A549 (cell line): ENCODE measurements at regions not wholly inside any gene's neighbourhood (a gene's known extent, or its start where the extent isn't known, plus 50 kb on each side); places are given as distances from the start of the nearest gene placed in this dataset.
A peak's percentile ranks its signal among the peaks of the same experiment; 100 is the strongest.

Experiments used
- ATAC-seq, 2 experiments: fragments of 200-7000 bp in 1 of 2; fragments of >200 bp in 1 of 2; cut with Nextera tagmentation in 1 of 2; cut with Tn5 transposase in 1 of 2; 3 replicates each; pipeline versions ENCODE4 v1.8.0 to v1.9.1; 2018 to 2020; ENCODE audit warnings: mild to moderate bottlenecking in 1 of 2, moderate library complexity in 1 of 2
- CTCF ChIA-PET: fragments of 300-600 bp; sonication (Branson Sonifier 250); formaldehyde crosslinking; extraction: SDS; loops from one replicate; lab custom pipeline; 2021; ENCODE audit warnings: antibody characterized with exemption, inconsistent platforms; lab: Yijun Ruan, JAX
- POLR2A ChIA-PET: fragments of 350-600 bp; formaldehyde crosslinking; extraction: SDS; loops from one replicate; lab custom pipeline; 2021; ENCODE audit warnings: antibody characterized with exemption, inconsistent platforms; lab: Yijun Ruan, JAX
- DNase-seq, 2 experiments: peaks; one replicate each; pipeline versions ENCODE4 v3.0.0 to v3.0.0-alpha.2; 2011 to 2016; ENCODE audit warnings: low read depth in 1 of 2, low spot score in 1 of 2
- FAIRE-seq: peaks from 2 replicates; lab custom pipeline; 2011; peaks lifted over from hg19 to GRCh38; lab: Jason Lieb, UNC
- H3K27ac ChIP-seq, 2 experiments: fragments of >200 bp; sonication (Bioruptor Twin); formaldehyde crosslinking; 3 replicates each; pipeline ENCODE4 v1.5.1; 2016 to 2017
- H3K4me1 ChIP-seq: fragments of >200 bp; sonication (Bioruptor Twin); formaldehyde crosslinking; 3 replicates; pipeline ENCODE4 v1.6.1; 2016
- H3K4me2 ChIP-seq: fragments of >200 bp; sonication (Bioruptor Twin); formaldehyde crosslinking; 3 replicates; pipeline ENCODE4 v1.6.1; 2016
- H3K4me3 ChIP-seq: fragments of >200 bp; sonication (Bioruptor Twin); formaldehyde crosslinking; 3 replicates; pipeline ENCODE4 v1.5.1; 2016
- H3K9me3 ChIP-seq: fragments of >200 bp; sonication (Bioruptor Twin); formaldehyde crosslinking; 3 replicates; pipeline ENCODE4 v1.6.1; 2016
- CBX8 ChIP-seq: fragments of 200-600 bp; sonication (generic); IDR thresholded peaks from 2 replicates; pipeline ENCODE4 v1.6.1; 2016
- CEBPB ChIP-seq, 2 experiments: fragments of >200 bp in 1 of 2; sonication (Bioruptor Twin) in 1 of 2; formaldehyde crosslinking in 1 of 2; IDR thresholded peaks; 2 replicates each; pipeline ENCODE4 v1.6.1; 2012 to 2016
- CHD2 ChIP-seq: fragments of 150-350 bp; IDR thresholded peaks from 2 replicates; pipeline ENCODE4 v1.6.1; 2014; ENCODE audit warnings: low read length; ENCODE audit not compliant: partially characterized antibody
- EHF ChIP-seq: fragments of 250-450 bp; sonication (Bioruptor Pico); IDR thresholded peaks from 2 replicates; pipeline ENCODE4 v1.5.0; 2020; ENCODE audit warnings: mild to moderate bottlenecking
- FOSB ChIP-seq: fragments of 250-450 bp; sonication (Bioruptor Pico); IDR thresholded peaks from 2 replicates; pipeline ENCODE4 v1.5.0; 2020; ENCODE audit warnings: mild to moderate bottlenecking, moderate library complexity
- FOSL2 ChIP-seq, 2 experiments: fragments of 450-650 bp in 1 of 2; fragments of >200 bp in 1 of 2; sonication (Bioruptor Twin) in 1 of 2; formaldehyde crosslinking; IDR thresholded peaks; 2 replicates each; pipeline versions ENCODE4 v1.5.0 to v1.6.1; 2016 to 2020; ENCODE audit warnings: mild to moderate bottlenecking in 1 of 2, moderate library complexity in 1 of 2
- GATA3 ChIP-seq: IDR thresholded peaks from 2 replicates; pipeline ENCODE4 v1.6.1; 2012; ENCODE audit warnings: borderline replicate concordance
- HDAC2 ChIP-seq: fragments of 200-600 bp; sonication (generic); IDR thresholded peaks from 2 replicates; pipeline ENCODE4 v1.6.1; 2016
- HEYL ChIP-seq: fragments of 250-450 bp; sonication (Bioruptor Pico); IDR thresholded peaks from 2 replicates; pipeline ENCODE4 v1.8.0; 2021; ENCODE audit warnings: mild to moderate bottlenecking, moderate library complexity
- HOXB5 ChIP-seq: fragments of 250-450 bp; sonication (Bioruptor Pico); IDR thresholded peaks from 2 replicates; pipeline ENCODE4 v1.5.0; 2020; ENCODE audit warnings: mild to moderate bottlenecking, moderate library complexity
- MAZ ChIP-seq: fragments of 150-350 bp; IDR thresholded peaks from 2 replicates; pipeline ENCODE4 v1.6.1; 2014; ENCODE audit warnings: antibody characterized with exemption, low read depth, low read length, borderline replicate concordance
- NFE2L2 ChIP-seq: fragments of 150-350 bp; conservative IDR thresholded peaks from 2 replicates; pipeline ENCODE4 v1.6.1; 2014; ENCODE audit warnings: low read length
- PHF8 ChIP-seq: fragments of 200-600 bp; sonication (generic); IDR thresholded peaks from 2 replicates; pipeline ENCODE4 v1.6.1; 2016; ENCODE audit warnings: low read depth, mild to moderate bottlenecking, antibody characterized with exemption, moderate library complexity, borderline replicate concordance
- POLR2A ChIP-seq: IDR thresholded peaks from 2 replicates; pipeline ENCODE4 v1.6.1; 2012; ENCODE audit warnings: mild to moderate bottlenecking, low read length
- RCOR1 ChIP-seq: fragments of 150-350 bp; IDR thresholded peaks from 2 replicates; pipeline ENCODE4 v1.6.1; 2014; ENCODE audit warnings: antibody characterized with exemption, low read length, low read depth
- RFX5 ChIP-seq: fragments of 450-650 bp; IDR thresholded peaks from 2 replicates; pipeline ENCODE4 v1.7.1; 2014; ENCODE audit warnings: antibody characterized with exemption, mild to moderate bottlenecking, moderate library complexity
- ZFP36 ChIP-seq: fragments of 450-650 bp; IDR thresholded peaks from 2 replicates; pipeline ENCODE4 v1.6.1; 2014; ENCODE audit warnings: borderline replicate concordance; ENCODE audit not compliant: partially characterized antibody
- ZNF302 ChIP-seq: fragments of 250-450 bp; sonication (Bioruptor Pico); IDR thresholded peaks from 2 replicates; pipeline ENCODE4 v1.9.0; 2021; ENCODE audit warnings: inconsistent platforms, mild to moderate bottlenecking, moderate library complexity
- WGBS: methylation state at CpG from one replicate; pipeline ENCODE4 v1.1.6; 2017; ENCODE audit errors: missing lambda C conversion rate; 5-methylcytosine and 5-hydroxymethylcytosine counted together
- TF ChIP-seq, protein P1 (sequence below): fragments of >200 bp; sonication (Bioruptor Twin); formaldehyde crosslinking; IDR thresholded peaks from 3 replicates; pipeline ENCODE4 v1.6.1; 2016
- TF ChIP-seq, protein P2 (sequence below): fragments of >200 bp; sonication (Bioruptor Twin); formaldehyde crosslinking; IDR thresholded peaks from 3 replicates; pipeline ENCODE4 v1.5.1; 2016
- TF ChIP-seq, protein P3 (sequence below): fragments of 450-650 bp; IDR thresholded peaks from 2 replicates; pipeline ENCODE4 v1.6.1; 2014; ENCODE audit warnings: antibody characterized with exemption
- TF ChIP-seq, protein P4 (sequence below): IDR thresholded peaks from 2 replicates; pipeline ENCODE4 v1.6.1; 2012; ENCODE audit warnings: low read depth, borderline replicate concordance
- TF ChIP-seq, protein P5 (sequence below): fragments of 250-450 bp; sonication (Bioruptor Pico); IDR thresholded peaks from 2 replicates; pipeline ENCODE4 v1.5.0; 2021; ENCODE audit warnings: mild to moderate bottlenecking, moderate library complexity, borderline replicate concordance
- TF ChIP-seq, protein P6 (sequence below): IDR thresholded peaks from 2 replicates; pipeline ENCODE4 v1.6.1; 2012
- TF ChIP-seq, protein P7 (sequence below): fragments of 150-350 bp; IDR thresholded peaks from 2 replicates; pipeline ENCODE4 v1.6.1; 2014; ENCODE audit warnings: low read depth, mild to moderate bottlenecking, low read length

DNA sequence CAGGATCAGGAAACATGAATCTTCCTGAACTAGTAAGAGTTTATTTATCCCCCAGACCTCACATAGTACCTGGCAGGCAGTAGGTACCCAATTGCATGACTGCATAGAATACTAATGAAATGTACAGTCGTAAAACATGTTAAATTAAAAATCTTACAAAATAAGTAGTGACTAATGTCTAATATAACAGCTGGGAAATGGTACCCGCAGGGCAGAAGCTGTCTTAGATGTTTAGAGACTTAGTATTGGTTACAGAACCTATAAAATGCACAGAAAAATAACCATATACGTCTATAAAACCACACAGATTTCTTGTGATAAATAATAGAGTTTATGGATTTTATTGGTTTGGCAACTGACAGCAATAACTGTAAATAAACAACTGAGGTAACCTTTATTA, 139.1 kb upstream of the GMDS start:
- Histone ChIP-seq H3K9me3 (no peaks in the 10 kb centered on the region), H3K27ac (no peak overlapping the region), H3K4me2 (no peak overlapping the region), H3K4me3 (no peak overlapping the region), H3K4me1 (no peaks in the 10 kb centered on the region)
- ChIA-PET POLR2A (no interaction called here), CTCF (no interaction called here)
- WGBS, result 61% methylated on average over 3 of the region's 3 CpGs
- ATAC-seq (no peak), FAIRE-seq (no peak), DNase-seq (no peak)
- TF ChIP-seq RFX5 (no peak), RCOR1 (no peak), PHF8 (no peak), POLR2A (no peak), HOXB5 (CRISPR knock-in tag) (no peak)

DNA sequence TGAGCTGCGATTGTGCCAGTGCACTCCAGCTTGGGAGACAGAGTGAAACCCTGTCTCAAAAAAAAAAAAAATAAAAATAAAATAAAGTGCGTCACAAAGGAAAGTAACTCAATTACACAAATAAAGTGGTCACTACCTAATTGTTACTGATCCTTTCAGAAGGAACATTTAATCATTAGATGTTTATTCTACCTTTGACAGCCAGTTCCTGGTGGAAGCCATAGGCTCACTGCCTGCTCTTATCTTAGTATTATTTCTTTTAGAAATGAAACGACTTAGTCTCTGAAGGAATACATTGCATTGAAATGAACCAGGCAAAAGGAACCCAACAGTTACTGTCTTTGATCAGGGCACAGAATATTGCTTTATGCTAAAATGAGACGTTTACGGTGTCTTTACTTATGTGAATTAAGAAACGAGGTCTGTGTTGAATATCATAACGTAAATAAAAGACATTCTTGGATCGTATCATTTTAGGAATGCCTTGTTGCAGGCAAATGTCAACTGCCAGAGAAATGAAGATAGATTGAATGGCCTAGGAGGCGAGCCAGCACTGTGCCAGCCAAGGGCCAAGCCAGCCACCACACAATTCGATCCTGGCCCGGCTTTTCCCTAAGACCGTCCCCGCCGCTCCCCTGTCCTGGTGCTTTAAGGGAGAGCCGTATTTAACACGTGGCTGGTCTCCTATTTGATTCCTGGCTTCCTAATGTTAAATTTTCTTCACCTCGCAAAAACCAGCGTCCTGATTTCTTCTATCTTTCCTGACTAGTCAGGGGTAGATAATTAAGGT, 136.7 kb upstream of the GMDS start:
- H3K4me2 ChIP-seq, result no peak overlapping the region
- DNase-seq (no peak), ATAC-seq (no peak), FAIRE-seq (no peak)
- no peaks in the 10 kb centered on the region for H3K9me3 ChIP-seq
- H3K4me1 ChIP-seq, result peaks cover 13% of the 10 kb centered on the region; the same call in 2 of the 3 replicates
- ChIA-PET POLR2A (no interaction called here), CTCF (no interaction called here)
- TF ChIP-seq HDAC2 (no peak), PHF8 (no peak), GATA3 (no peak), HEYL (CRISPR knock-in tag) (no peak), CHD2 (no peak), ZFP36 (no peak), ZNF302 (CRISPR knock-in tag) (no peak), EHF (CRISPR knock-in tag) (no peak), CBX8 (no peak), POLR2A (no peak), FOSL2 (IDR thresholded peaks at IDR 0.05) (no peak), FOSL2 (CRISPR knock-in tag; IDR thresholded peaks at IDR 0.05) (no peak)
- TF ChIP-seq, protein P1, sequence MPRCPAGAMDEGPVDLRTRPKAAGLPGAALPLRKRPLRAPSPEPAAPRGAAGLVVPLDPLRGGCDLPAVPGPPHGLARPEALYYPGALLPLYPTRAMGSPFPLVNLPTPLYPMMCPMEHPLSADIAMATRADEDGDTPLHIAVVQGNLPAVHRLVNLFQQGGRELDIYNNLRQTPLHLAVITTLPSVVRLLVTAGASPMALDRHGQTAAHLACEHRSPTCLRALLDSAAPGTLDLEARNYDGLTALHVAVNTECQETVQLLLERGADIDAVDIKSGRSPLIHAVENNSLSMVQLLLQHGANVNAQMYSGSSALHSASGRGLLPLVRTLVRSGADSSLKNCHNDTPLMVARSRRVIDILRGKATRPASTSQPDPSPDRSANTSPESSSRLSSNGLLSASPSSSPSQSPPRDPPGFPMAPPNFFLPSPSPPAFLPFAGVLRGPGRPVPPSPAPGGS, result no peak
- TF ChIP-seq, protein P2, sequence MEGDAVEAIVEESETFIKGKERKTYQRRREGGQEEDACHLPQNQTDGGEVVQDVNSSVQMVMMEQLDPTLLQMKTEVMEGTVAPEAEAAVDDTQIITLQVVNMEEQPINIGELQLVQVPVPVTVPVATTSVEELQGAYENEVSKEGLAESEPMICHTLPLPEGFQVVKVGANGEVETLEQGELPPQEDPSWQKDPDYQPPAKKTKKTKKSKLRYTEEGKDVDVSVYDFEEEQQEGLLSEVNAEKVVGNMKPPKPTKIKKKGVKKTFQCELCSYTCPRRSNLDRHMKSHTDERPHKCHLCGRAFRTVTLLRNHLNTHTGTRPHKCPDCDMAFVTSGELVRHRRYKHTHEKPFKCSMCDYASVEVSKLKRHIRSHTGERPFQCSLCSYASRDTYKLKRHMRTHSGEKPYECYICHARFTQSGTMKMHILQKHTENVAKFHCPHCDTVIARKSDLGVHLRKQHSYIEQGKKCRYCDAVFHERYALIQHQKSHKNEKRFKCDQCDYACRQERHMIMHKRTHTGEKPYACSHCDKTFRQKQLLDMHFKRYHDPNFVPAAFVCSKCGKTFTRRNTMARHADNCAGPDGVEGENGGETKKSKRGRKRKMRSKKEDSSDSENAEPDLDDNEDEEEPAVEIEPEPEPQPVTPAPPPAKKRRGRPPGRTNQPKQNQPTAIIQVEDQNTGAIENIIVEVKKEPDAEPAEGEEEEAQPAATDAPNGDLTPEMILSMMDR, result no peak
- TF ChIP-seq, protein P3, sequence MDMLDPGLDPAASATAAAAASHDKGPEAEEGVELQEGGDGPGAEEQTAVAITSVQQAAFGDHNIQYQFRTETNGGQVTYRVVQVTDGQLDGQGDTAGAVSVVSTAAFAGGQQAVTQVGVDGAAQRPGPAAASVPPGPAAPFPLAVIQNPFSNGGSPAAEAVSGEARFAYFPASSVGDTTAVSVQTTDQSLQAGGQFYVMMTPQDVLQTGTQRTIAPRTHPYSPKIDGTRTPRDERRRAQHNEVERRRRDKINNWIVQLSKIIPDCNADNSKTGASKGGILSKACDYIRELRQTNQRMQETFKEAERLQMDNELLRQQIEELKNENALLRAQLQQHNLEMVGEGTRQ, result no peak
- 86% methylated on average over 18 of the region's 18 CpGs for WGBS
- no peak overlapping the region for H3K4me3 ChIP-seq
- no peak overlapping the region for H3K27ac ChIP-seq

DNA sequence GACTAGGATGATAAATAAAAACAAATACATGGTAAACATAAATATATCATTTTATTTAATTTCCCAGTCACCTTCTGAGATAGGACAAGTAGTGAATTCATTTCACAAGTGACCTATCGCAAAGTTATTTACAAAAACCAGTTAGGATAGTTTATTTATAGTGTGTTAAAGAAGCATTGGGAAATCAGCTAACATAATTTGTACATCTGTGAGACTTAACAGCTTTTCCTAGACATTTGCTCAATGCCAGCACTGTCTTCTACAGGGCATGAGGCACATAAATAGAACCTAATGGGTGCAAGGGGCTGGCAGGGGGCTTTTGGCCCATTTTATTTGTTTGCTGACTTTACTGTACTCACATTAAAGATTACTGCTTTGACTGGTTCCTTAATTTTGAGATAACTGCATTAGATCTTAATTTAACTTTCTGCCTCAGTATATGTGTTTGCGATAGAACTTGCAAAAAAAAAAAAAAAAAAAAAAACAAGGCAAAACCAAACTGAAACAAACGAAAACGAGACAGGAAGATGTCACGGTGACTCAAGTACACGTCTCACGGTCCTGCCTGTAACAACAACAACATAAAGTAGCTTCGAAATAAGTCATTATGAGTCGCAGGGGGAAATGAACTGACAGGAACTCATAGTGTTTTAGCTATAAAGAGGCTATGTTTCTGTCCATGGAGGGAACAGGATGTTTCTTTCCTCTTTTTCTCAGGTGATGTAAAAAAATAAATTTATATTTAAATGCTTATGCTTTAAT, 133.7 kb upstream of the GMDS start:
- POLR2A ChIA-PET, result no interaction called here
- Histone ChIP-seq H3K9me3 (no peaks in the 10 kb centered on the region), H3K4me2 (0 out of 3 replicates have a peak overlapping the region, but pooled peaks have one; percentile 12), H3K27ac (no peak overlapping the region), H3K4me1 (peaks cover 21% of the 10 kb centered on the region), H3K4me3 (no peak overlapping the region)
- FAIRE-seq (no peak), DNase-seq (peak in 1 of 2 experiments; percentile 23), ATAC-seq (no peak)
- 52% methylated on average over 9 of the region's 9 CpGs for WGBS
- CTCF ChIA-PET, result no interaction called here
- TF ChIP-seq CEBPB (IDR thresholded peaks at IDR 0.05), result no peak
- TF ChIP-seq, protein P4, sequence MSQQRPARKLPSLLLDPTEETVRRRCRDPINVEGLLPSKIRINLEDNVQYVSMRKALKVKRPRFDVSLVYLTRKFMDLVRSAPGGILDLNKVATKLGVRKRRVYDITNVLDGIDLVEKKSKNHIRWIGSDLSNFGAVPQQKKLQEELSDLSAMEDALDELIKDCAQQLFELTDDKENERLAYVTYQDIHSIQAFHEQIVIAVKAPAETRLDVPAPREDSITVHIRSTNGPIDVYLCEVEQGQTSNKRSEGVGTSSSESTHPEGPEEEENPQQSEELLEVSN, result no peak
- TF ChIP-seq HDAC2, result no peak
- TF ChIP-seq NFE2L2, result no peak
- TF ChIP-seq, protein P5, sequence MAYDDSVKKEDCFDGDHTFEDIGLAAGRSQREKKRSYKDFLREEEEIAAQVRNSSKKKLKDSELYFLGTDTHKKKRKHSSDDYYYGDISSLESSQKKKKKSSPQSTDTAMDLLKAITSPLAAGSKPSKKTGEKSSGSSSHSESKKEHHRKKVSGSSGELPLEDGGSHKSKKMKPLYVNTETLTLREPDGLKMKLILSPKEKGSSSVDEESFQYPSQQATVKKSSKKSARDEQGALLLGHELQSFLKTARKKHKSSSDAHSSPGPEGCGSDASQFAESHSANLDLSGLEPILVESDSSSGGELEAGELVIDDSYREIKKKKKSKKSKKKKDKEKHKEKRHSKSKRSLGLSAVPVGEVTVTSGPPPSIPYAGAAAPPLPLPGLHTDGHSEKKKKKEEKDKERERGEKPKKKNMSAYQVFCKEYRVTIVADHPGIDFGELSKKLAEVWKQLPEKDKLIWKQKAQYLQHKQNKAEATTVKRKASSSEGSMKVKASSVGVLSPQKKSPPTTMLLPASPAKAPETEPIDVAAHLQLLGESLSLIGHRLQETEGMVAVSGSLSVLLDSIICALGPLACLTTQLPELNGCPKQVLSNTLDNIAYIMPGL (CRISPR knock-in tag), result no peak
- TF ChIP-seq, protein P6, sequence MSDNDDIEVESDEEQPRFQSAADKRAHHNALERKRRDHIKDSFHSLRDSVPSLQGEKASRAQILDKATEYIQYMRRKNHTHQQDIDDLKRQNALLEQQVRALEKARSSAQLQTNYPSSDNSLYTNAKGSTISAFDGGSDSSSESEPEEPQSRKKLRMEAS, result no peak
- no peak for TF ChIP-seq FOSB (CRISPR knock-in tag)
- TF ChIP-seq MAZ, result no peak
- TF ChIP-seq, protein P7, sequence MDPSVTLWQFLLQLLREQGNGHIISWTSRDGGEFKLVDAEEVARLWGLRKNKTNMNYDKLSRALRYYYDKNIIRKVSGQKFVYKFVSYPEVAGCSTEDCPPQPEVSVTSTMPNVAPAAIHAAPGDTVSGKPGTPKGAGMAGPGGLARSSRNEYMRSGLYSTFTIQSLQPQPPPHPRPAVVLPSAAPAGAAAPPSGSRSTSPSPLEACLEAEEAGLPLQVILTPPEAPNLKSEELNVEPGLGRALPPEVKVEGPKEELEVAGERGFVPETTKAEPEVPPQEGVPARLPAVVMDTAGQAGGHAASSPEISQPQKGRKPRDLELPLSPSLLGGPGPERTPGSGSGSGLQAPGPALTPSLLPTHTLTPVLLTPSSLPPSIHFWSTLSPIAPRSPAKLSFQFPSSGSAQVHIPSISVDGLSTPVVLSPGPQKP, result no peak
